Colon (tissue), 2 donors: ENCODE measurements at regions not wholly inside any gene's neighbourhood (a gene's known extent, or its start where the extent isn't known, plus 50 kb on each side); places are given as distances from the start of the nearest gene placed in this dataset.

Experiments
- FAIRE-seq: peaks from 2 replicates; lab custom pipeline; 2012; peaks lifted over from hg19 to GRCh38; lab: Jason Lieb, UNC
- donor health status: control.
- donor health status: control.

DNA sequence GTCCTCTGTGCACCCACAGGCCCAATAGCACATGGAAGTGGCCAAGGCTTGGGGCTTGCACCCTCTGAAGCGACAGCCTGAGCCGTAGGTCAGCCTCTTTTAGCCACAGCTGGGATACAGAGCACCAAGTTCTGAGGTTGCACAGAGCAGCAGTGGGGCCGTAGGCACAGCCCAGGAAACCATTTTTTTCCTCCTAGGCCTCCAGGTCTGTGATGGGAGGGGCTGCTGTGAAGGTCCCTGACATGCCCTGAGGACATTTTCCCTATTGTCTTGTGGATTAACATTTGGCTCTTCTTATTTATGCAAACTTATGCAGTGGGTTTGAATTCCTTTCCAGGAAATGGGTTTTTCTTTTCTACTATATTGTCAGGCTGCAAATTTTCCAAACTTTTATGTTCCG lies 878.7 kb upstream of the MAN1A1 start:
- no peak for FAIRE-seq

DNA sequence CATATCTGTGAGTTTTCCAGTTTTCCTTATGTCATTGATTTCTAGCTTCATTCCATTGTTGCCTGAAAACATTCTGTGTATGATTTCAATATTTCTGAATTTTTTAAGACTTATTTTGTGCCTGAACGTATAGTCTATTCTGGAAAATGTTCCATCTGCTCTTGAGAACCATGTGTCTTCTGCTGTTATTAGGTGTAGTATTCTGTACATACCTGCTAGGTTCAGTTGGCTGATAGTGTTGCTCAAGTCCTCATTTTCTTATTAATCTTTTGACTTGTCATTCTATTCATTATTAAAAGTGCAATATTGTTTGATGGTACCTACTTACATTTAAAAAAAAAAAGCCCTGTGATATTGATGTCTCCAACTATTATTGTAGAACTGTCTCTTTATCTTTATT lies 869.8 kb upstream of the MAN1A1 start:
- no peak for FAIRE-seq

DNA sequence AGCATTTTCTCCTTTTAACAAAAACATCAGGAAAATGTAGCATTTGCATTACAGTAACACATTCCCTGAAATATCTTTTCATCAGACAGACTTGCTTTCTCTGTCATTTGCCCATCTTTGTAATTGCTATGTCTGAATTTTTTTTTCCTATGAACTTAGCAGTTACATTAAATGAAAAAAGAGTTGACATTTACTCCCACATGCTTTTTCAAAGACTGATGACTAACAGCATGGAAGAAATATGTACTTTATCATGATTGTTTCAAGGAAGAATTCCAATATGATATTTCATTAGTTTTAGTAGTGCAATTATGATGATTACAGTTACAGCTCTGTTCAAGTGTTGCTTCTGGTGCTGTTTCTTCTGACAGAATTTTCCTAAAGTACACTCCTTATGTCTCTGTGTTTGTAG lies 864.5 kb upstream of the MAN1A1 start:
- no peak for FAIRE-seq

DNA sequence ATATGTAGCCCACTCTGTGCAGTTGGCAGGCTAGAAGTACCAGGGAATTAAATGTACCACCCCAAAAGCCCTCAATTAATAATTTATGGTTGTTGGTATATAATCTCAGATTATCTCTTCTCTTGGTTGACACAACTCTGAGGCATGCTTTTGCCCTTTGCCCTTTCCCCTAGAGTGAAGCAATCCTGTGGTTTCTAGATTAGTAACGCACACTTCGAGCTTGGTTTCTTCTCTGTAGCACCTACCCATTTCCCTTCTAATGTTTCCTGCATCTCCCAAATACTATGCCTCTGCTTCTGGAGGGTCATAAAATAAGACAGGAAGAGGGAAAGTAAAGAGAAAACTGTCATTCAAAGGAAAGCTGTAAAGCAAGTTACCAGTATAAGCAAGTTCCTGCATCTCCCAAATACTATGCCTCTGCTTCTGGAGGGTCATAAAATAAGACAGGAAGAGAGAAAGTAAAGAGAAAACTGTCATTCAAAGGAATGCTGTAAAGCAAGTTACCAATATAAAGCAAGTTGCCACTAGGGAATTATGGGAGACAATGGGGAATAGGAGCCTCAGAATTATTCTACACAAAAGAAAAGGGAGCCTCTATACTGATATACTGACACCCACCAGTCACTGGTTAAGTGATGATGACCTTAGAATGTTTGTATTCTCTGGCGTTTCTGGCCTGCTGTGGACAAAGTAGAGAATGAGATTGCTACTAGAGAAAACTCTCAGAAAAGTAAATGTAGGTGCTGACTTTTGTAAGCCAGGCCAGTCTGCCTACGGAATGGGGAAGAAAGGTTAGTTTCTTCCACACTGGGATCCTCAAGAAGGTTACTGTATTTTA lies 862.6 kb upstream of the MAN1A1 start:
- no peak for FAIRE-seq

DNA sequence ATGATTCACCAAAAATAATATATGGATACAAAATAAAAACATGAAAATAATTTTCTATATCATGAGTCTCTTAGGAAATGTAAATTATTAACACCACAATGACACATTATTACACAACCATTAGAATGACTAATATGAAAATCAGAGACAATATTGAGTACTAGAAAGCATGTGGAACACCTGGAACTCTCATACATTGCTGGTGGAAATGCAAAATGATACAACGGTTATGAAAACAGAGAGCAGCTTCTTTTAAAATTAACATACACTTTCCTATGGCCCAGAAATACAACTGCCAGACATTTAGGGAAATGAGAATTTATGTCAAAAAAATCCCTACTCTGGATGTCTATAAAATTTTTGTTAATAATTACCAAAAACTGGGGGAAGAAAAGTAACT lies 853.3 kb upstream of the MAN1A1 start:
- FAIRE-seq = no peak

DNA sequence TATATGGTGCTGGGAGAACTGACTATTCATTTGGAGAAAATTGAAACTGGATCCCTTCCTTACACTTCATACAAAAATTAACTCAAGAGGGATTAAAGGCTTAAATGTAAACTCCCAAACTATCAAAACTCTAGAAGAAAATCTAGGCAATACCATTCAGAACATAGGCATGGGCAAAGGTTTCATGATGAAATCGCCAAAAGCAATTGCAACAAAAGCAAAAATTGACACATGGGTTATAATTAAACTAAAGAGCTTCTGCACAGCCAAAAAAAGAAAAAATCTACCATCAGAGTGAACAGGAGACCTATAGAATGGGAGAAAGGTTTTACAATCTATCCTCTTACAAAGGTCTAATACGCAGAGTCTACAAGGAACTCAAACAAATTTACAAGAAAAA lies 851.3 kb upstream of the MAN1A1 start:
- no peak for FAIRE-seq

DNA sequence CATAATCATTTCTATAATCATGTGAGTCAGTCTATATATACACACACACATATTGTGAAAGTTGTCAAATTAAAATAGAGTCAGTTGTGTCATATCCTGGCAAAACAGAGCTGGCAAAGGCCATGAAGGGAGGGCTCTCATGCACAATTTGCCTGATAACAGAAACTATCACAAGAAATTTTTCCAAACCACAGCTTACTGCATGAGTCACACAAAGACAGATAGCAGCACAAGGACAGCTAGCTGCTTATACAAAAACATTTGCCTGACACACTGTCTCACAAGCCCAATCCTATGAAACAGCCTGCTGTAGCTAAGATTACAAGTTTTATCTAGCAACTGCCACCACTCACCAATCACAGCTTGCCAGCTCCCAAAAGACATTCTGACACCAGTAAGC lies 848.5 kb upstream of the MAN1A1 start:
- FAIRE-seq = no peak

DNA sequence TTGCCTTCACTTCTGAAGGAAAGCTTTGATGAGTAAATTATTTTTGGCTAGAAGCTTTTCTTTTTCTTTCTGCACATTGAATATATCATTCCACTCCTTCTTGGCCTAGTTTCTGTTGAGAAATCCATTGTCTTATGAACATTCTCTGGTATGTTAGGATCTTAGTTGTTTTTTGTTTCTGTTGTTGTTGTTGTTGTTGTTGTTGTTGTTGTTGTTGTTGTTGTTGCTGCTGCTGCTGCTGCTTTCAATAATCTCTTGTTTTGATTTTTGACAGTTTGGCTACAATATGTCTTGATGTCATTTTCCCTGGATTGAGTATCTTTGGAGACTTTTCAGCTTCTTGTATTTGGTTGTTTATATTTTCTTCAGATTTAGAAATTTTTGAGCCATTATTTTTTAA lies 836.5 kb upstream of the MAN1A1 start:
- FAIRE-seq = no peak

DNA sequence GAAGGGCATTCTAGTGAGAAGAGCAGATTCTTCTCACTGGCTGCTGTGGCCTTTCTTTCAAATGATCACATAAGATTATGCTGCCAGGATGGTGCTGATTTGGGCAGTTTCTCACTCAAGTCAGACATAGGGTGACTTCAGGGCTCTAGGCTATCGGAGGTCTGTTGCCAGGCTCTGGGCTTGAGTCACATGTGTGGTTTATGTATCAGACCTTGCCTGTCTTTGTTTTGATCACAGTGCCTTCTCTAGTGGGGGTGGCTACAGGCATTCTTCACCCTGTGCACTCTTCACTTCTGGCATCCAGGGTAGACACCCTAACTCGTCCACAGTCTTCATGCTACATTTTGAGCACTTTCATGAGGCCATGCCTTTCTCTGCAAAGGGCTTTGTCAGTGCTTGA lies 823.7 kb upstream of the MAN1A1 start:
- no peak for FAIRE-seq

DNA sequence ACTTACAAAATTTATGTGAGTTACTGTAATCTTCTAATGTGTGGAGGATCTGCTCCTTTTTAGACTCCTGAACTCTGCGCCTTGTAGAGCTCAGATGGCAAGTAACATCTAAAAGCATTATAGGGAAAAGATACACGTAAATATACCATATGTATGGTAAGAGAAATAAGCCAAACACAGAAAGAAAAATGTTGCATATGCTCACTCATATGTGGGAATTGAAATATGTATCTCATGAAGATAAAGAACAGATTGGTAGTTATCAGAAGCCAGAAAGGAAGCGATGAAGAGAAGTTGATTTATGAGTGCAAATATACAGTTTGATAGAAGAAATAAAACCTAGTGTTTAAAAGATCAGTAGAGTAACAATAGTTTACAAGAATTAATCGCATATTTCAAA lies 815.0 kb upstream of the MAN1A1 start:
- FAIRE-seq = no peak

DNA sequence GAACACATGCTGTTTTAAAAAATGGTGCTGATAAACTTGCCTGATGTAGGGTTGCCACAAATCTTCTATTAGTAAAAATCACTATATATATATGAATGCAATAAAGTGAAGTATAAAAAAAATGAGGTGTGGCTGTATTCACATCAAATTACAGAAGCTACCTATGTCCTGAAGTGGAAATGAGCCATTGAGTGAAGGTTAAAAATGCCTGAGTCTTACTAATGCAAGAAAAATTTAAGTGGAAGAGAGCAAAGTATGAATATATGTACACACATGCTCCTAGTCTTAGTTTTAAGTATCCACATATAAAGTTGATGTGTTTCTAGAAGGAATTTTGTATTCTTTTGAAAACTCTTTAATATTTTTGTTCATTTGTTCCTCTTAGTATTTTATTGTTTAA lies 808.3 kb upstream of the MAN1A1 start:
- no peak for FAIRE-seq

DNA sequence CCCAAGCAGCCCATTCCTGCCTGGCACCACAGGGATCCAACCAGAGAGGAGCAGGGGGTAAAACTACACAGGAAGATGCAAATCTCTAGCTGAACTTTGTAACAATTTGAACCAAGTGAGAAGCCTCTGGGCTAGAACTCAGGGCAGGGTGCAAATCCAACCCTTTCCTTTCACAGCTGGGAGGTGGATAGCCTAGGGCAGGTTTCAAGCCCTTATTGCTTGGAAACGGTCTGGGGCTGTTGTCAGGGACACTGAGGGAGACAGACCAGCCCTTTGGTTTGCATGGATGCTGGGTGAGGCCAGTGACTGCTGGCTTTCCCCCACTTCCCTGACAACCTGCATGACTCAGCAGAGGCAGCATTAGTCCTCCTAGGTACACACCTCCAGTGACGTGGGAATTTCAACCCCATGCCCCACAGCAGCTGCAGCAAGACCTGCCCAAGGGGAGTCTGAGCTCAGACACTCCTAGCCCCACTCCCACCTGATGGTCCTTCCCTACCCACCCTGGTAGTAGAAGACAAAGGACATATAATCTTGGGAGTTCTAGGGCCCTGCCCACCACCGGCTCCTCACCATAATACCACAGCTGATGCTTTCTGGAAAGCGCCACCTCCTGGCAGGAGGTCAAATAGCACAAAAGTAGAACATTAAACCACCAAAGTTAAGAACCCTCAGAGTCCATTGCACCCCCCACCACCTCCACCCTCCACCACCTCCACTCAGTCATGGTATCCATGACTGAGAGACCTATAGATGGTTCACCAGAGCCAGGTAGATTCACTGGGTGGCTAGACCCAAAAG lies 797.7 kb upstream of the MAN1A1 start:
- FAIRE-seq = no peak

DNA sequence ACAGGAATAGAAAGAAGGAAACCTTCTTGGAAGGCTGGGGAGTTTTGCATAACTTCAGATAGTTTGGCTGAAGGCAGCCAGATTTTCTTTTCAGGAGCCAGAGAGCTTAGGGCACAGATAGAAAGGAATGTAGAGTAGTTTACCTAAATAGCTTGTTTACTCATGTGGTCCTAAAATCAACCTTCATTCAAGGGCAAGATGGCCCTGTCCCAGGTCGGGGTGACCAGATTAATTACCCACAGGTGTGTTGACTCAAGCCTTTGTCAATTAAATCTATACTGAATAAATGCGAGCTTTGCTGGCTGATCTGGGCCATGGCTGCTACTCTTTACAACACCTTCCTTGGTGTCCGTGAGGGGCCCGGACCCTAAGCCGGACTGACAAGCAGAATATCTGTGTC lies 792.0 kb upstream of the MAN1A1 start:
- no peak for FAIRE-seq

DNA sequence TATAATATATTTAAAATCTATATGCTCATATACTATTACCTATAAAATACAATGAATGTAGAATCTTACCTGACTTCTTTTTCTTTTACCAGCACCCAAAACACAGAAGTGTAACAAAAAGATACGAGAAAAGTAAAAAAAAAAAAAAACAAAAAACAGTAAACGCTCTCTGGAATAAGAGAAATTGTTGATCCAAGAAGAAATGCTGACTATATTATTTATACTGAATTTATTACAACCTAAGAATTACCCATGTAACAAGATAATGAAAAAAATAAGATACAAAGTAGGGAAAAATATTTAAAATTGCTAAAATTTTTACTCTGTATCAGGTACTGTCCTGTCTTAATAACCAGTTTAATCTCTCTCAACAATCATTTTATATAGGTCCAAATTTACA lies 787.9 kb upstream of the MAN1A1 start:
- FAIRE-seq = no peak

DNA sequence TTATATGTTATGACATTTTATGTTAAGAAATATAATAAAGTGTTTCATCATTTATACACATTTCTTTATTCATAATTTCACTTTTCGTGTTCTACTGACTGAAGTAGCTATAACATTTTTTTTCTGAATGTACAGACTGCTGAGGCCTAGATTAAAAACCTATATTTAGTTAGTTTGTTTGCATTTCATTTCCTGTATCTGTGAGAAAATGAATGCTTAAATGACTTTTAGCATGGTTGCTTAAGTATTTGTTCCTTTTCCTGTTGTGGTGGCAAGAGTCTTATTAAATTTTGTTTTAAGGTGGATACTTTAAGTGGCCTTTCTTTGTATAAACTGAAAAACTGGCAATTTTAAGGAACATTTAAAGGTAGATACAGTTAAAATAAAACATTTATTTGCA lies 779.7 kb upstream of the MAN1A1 start:
- FAIRE-seq = no peak

DNA sequence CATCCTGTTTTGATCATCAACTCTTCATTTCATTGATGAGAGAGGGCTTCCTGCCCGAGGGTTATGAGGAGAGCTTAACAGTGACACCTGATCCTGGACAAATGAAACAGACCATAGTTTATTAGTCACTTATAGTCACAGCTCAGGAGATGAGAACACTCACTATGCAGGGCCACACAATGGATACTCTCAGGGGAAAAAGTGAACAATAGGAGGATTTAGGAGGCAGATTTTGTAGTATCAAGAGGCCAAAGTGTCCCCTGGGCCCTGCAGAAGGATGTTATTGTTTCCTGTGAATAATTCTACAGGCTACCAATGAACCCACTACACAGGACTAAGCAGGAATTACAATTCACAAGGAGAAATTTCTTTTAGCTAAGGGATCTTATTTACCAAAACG lies 772.8 kb upstream of the MAN1A1 start:
- FAIRE-seq = no peak

DNA sequence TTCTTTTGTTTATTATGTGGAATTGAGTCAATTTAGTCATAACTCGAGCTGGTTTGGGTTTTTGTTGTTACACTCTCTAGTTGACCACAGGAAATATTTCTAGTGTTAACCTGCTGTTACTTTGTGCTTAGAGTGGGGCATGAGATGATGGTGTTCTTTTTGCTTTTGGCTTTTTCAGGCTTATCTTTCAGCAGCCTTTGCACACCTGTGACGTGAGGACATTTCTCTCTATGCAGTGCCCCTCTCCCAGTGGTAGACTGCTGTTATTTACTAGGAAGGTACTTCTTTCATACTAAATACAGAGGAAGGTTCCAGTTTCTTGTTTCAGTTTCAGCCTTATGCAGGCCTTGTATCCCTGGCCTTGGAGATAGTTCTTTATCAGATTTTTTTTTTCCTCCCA lies 766.8 kb upstream of the MAN1A1 start:
- no peak for FAIRE-seq

DNA sequence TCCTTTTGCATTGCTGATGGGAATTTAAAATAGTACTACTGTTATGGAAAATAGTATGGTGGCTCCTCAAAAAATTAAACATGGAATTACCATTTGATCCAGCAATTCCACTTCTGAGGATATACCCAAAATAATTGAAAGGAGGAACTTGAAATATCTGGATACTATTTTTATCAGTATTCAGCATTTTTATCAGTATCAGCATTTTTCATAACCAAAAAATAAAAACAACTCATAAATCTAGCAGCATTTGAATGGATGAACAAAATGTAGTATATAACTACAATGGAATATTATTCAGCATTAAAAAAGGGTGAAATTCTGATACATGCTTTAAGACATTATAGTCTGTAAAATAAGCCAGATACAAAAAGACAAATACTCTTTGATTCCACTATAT lies 763.4 kb upstream of the MAN1A1 start:
- no peak for FAIRE-seq

DNA sequence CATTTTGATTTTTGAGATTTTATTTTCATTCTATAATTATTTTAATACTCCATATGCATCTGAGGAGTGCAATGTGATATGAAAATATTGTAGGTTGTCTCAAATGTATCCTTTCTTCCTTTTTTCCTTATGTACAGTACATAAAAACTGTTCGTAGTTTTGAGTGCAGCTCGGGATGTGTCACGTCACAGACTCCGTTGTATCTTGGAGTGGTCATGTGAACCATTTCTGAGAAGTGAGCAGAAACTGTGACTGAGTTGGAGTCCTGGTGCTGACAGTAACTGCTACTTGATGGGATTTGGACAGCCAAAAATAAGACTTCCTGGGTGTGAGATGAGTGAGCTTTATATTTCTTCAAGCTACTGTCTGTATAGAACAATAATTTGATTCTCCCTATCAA lies 761.4 kb upstream of the MAN1A1 start:
- FAIRE-seq = no peak

DNA sequence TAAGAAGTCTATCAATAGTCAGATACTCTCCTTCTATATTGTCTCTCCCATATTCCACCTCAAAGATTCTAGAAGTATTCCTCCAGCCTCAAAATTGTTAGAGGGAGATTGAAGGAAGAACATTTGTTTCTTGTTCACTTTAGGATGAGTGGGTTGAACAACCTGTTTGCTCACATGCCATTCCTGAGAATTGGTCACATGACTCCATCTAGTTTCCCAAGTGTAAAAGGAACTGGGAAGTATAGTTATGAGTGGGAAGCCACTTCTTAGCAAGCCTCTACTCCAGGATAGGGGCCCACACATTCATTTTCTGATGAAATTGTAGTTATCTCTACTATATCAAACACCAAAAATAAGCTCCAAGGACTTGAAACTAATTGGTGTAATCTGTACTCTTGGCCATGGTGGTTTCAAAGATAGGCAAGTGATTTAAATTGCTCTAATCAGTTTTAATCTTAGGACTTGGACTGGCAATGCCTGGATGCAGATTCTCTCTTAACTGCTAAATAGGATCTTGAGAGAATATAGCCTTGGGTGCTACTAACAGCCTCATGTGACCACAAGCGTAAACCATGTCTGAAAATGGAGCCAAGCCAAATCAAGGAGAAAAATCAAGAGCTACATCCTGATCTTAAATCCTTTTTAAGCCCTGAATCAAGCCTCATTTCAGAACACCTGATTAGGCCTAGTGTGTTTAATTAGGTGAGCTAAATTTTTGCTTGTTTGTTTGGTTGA lies 758.7 kb upstream of the MAN1A1 start:
- FAIRE-seq = no peak

DNA sequence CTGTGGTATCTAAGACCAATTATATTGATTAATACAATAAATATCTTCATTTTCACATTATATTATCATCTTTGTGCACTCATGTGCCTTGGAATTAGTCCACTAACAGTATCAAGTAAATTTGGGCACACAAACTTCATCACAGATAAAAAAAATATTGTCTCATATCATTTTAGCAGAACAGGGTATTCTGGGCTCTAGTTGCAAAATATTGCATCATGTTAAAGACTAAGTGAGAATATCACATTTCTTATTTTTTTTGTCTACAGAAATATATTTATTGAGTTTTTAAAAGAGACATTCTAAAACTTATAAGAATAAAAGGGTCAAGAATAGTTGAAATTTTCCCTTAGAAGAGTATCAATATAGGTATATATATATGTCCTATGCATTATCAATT lies 754.1 kb upstream of the MAN1A1 start:
- no peak for FAIRE-seq

DNA sequence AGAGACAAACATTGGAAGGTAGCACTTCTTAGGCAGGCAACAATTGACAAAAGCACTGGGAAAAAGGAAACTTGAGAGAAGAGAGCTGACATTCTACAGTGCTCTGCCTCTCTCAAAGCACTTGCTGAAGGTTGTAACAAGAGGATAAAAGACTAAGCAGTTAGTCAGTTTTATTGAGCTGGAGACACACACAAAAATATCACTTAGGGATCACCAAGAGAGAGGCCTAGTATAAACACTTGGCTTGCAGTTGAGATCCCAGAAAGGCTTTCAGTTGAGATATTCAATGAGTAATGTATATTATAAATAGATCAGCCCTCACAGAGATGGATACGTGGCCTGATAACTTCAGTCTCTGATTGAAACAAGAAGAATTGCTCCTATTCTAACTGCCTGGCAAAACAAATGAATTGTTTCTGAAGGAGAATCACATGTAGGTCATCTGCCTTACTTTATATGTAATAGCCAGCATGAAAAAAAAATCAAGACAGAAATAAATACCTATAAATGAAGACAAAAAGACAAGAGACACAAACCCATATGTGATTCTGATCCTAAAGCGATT lies 747.2 kb upstream of the MAN1A1 start:
- FAIRE-seq = no peak

DNA sequence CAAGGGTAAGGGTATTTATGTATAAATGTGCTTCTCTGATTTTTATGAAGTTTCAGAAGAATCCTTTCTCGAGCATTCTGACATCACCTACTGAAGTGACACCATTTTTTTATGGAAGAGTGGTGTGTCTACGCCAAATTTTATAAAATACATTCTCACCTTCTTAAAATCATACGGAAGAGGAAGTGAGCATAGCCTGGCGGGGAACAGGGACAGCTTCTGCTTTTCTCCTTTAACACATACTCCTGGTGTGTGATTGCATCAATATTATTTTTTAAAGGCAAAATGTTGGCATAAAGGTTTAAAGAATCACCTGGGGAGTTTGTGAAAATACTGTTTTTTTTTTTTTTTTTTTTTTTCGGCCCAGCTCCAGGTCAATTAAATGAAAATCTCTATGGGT lies 733.6 kb upstream of the MAN1A1 start:
- FAIRE-seq = no peak
